GM23338 (cell line): ENCODE measurements at regions not wholly inside any gene's neighbourhood (a gene's known extent, or its start where the extent isn't known, plus 50 kb on each side); places are given as distances from the start of the nearest gene placed in this dataset.

Experiments used
- CREB1 ChIP-seq: fragments of 250-450 bp; sonication (Bioruptor Pico); IDR thresholded peaks from 2 replicates; pipeline ENCODE4 v1.5.0; 2020; ENCODE audit warnings: low read depth, mild to moderate bottlenecking, moderate library complexity
- EZH2phosphoT487 ChIP-seq: fragments of 200-600 bp; sonication (generic); IDR thresholded peaks from one replicate; pipeline ENCODE4 v1.8.1; 2018; ENCODE audit warnings: antibody characterized with exemption; ENCODE audit not compliant: unreplicated experiment
- JUNB ChIP-seq: IDR thresholded peaks from one replicate; pipeline ENCODE4 v1.6.1; 2016; ENCODE audit warnings: antibody characterized with exemption; ENCODE audit not compliant: unreplicated experiment
- NANOG ChIP-seq: IDR thresholded peaks from 2 replicates; pipeline ENCODE4 v1.6.1; 2016; ENCODE audit warnings: antibody characterized with exemption, borderline replicate concordance
- POLR2AphosphoS5 ChIP-seq: IDR thresholded peaks from 2 replicates; pipeline ENCODE4 v1.6.1; 2016; ENCODE audit warnings: antibody characterized with exemption, low read depth
- TF ChIP-seq, protein P1 (sequence below): fragments of 250-450 bp; sonication (Bioruptor Pico); IDR thresholded peaks from 2 replicates; pipeline ENCODE4 v1.5.0; 2020; ENCODE audit warnings: mild to moderate bottlenecking, moderate library complexity
- TF ChIP-seq, protein P2 (sequence below): IDR thresholded peaks from one replicate; pipeline ENCODE4 v1.6.1; 2018; ENCODE audit warnings: antibody characterized with exemption; ENCODE audit not compliant: unreplicated experiment

DNA sequence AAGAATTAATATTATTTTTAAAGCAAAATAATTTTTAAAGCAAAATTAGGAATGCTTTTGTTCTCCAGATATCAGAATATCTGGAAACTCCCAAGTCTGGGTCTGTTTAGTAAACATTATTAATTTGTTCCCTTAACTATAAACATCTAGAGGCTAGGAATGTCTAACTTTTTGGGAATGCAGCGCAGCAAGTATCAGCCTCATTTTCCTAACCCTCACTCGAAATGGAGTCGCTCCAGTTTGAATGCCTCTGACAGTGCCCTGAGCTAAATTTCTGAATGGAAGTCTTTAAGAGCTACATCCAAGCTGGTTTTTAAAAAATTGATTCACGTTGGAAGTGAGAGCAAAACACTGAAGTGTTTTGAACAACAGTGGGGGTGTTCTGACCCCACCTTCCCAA is 74.4 kb upstream of the WNT7A start (continued):
- TF ChIP-seq, protein P1, sequence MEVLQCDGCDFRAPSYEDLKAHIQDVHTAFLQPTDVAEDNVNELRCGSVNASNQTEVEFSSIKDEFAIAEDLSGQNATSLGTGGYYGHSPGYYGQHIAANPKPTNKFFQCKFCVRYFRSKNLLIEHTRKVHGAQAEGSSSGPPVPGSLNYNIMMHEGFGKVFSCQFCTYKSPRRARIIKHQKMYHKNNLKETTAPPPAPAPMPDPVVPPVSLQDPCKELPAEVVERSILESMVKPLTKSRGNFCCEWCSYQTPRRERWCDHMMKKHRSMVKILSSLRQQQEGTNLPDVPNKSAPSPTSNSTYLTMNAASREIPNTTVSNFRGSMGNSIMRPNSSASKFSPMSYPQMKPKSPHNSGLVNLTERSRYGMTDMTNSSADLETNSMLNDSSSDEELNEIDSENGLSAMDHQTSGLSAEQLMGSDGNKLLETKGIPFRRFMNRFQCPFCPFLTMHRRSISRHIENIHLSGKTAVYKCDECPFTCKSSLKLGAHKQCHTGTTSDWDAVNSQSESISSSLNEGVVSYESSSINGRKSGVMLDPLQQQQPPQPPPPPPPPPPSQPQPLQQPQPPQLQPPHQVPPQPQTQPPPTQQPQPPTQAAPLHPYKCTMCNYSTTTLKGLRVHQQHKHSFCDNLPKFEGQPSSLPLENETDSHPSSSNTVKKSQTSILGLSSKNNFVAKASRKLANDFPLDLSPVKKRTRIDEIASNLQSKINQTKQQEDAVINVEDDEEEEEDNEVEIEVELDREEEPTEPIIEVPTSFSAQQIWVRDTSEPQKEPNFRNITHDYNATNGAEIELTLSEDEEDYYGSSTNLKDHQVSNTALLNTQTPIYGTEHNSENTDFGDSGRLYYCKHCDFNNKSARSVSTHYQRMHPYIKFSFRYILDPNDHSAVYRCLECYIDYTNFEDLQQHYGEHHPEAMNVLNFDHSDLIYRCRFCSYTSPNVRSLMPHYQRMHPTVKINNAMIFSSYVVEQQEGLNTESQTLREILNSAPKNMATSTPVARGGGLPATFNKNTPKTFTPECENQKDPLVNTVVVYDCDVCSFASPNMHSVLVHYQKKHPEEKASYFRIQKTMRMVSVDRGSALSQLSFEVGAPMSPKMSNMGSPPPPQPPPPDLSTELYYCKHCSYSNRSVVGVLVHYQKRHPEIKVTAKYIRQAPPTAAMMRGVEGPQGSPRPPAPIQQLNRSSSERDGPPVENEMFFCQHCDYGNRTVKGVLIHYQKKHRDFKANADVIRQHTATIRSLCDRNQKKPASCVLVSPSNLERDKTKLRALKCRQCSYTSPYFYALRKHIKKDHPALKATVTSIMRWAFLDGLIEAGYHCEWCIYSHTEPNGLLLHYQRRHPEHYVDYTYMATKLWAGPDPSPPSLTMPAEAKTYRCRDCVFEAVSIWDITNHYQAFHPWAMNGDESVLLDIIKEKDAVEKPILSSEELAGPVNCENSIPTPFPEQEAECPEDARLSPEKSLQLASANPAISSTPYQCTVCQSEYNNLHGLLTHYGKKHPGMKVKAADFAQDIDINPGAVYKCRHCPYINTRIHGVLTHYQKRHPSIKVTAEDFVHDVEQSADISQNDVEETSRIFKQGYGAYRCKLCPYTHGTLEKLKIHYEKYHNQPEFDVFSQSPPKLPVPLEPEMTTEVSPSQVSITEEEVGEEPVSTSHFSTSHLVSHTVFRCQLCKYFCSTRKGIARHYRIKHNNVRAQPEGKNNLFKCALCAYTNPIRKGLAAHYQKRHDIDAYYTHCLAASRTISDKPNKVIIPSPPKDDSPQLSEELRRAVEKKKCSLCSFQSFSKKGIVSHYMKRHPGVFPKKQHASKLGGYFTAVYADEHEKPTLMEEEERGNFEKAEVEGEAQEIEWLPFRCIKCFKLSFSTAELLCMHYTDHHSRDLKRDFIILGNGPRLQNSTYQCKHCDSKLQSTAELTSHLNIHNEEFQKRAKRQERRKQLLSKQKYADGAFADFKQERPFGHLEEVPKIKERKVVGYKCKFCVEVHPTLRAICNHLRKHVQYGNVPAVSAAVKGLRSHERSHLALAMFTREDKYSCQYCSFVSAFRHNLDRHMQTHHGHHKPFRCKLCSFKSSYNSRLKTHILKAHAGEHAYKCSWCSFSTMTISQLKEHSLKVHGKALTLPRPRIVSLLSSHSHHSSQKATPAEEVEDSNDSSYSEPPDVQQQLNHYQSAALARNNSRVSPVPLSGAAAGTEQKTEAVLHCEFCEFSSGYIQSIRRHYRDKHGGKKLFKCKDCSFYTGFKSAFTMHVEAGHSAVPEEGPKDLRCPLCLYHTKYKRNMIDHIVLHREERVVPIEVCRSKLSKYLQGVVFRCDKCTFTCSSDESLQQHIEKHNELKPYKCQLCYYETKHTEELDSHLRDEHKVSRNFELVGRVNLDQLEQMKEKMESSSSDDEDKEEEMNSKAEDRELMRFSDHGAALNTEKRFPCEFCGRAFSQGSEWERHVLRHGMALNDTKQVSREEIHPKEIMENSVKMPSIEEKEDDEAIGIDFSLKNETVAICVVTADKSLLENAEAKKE (CRISPR knock-in tag): no peak
- TF ChIP-seq JUNB (no peak), POLR2AphosphoS5 (no peak), EZH2phosphoT487 (no peak), CREB1 (CRISPR knock-in tag) (no peak), NANOG (no peak)
- TF ChIP-seq, protein P2, sequence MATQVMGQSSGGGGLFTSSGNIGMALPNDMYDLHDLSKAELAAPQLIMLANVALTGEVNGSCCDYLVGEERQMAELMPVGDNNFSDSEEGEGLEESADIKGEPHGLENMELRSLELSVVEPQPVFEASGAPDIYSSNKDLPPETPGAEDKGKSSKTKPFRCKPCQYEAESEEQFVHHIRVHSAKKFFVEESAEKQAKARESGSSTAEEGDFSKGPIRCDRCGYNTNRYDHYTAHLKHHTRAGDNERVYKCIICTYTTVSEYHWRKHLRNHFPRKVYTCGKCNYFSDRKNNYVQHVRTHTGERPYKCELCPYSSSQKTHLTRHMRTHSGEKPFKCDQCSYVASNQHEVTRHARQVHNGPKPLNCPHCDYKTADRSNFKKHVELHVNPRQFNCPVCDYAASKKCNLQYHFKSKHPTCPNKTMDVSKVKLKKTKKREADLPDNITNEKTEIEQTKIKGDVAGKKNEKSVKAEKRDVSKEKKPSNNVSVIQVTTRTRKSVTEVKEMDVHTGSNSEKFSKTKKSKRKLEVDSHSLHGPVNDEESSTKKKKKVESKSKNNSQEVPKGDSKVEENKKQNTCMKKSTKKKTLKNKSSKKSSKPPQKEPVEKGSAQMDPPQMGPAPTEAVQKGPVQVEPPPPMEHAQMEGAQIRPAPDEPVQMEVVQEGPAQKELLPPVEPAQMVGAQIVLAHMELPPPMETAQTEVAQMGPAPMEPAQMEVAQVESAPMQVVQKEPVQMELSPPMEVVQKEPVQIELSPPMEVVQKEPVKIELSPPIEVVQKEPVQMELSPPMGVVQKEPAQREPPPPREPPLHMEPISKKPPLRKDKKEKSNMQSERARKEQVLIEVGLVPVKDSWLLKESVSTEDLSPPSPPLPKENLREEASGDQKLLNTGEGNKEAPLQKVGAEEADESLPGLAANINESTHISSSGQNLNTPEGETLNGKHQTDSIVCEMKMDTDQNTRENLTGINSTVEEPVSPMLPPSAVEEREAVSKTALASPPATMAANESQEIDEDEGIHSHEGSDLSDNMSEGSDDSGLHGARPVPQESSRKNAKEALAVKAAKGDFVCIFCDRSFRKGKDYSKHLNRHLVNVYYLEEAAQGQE: no peak
